SU-DHL-6 (cell line): ENCODE measurements at regions not wholly inside any gene's neighbourhood (a gene's known extent, or its start where the extent isn't known, plus 50 kb on each side); places are given as distances from the start of the nearest gene placed in this dataset.

Source experiments
- H2AFZ ChIP-seq: fragments of 200-600 bp; sonication (generic); 2 replicates; pipeline ENCODE4 v1.6.1; 2014; ENCODE audit warnings: low read depth, mild to moderate bottlenecking, moderate library complexity, mixed read lengths, antibody characterized with exemption, low read length; ENCODE audit not compliant: severe bottlenecking
- H3F3A ChIP-seq: fragments of 200-600 bp; shearing (Covaris generic); 2 replicates; pipeline ENCODE4 v1.6.0; 2016; ENCODE audit warnings: antibody characterized with exemption, mild to moderate bottlenecking; ENCODE audit not compliant: insufficient read depth
- H3K27ac ChIP-seq: fragments of 200-600 bp; sonication (generic); 2 replicates; pipeline ENCODE4 v1.5.1; 2016; ENCODE audit warnings: low read depth, mild to moderate bottlenecking, low read length, moderate library complexity, mixed read lengths
- H3K27me3 ChIP-seq: fragments of 200-600 bp; sonication (generic), shearing (Covaris generic); 2 replicates; pipeline ENCODE4 v1.6.0; 2014; ENCODE audit warnings: mild to moderate bottlenecking, low read length
- H3K36me3 ChIP-seq: fragments of 200-600 bp; sonication (generic); 2 replicates; pipeline ENCODE4 v1.6.1; 2014; ENCODE audit warnings: mild to moderate bottlenecking, low read length, mixed read lengths
- H3K4me2 ChIP-seq: fragments of 300-600, 200-600 bp; shearing (Covaris generic), sonication (generic); 2 replicates; pipeline ENCODE4 v1.6.0; 2014; ENCODE audit warnings: low read length, low read depth, mild to moderate bottlenecking; ENCODE audit not compliant: poor library complexity, severe bottlenecking
- H3K4me3 ChIP-seq: fragments of 200-600 bp; sonication (generic); 2 replicates; pipeline ENCODE4 v1.5.1; 2014; ENCODE audit warnings: antibody characterized with exemption, low read length, mild to moderate bottlenecking, mixed read lengths; ENCODE audit not compliant: insufficient read depth, poor library complexity, severe bottlenecking
- H3K79me2 ChIP-seq: fragments of 200-600 bp; sonication (generic); 2 replicates; pipeline ENCODE4 v1.6.1; 2014; ENCODE audit warnings: mild to moderate bottlenecking, low read length, moderate library complexity; ENCODE audit not compliant: insufficient read depth
- H3K9ac ChIP-seq: fragments of 200-600 bp; sonication (generic); 2 replicates; pipeline ENCODE4 v1.7.0; 2014; ENCODE audit warnings: mild to moderate bottlenecking, low read length
- H3K9me2 ChIP-seq: fragments of 200-600 bp; sonication (generic); replicated peaks from 2 replicates; pipeline ENCODE4 v1.6.1; 2014; ENCODE audit warnings: low read length; ENCODE audit not compliant: insufficient read depth
- H3K9me3 ChIP-seq: fragments of 200-600 bp; sonication (generic); 2 replicates; pipeline ENCODE4 v1.6.1; 2014; ENCODE audit warnings: low read length, mixed read lengths; ENCODE audit not compliant: insufficient read depth
- H4K20me1 ChIP-seq: fragments of 200-600 bp; sonication (generic); 2 replicates; pipeline ENCODE4 v1.6.1; 2014; ENCODE audit warnings: low read depth, mild to moderate bottlenecking, antibody characterized with exemption, low read length, moderate library complexity, mixed read lengths
- EZH2phosphoT487 ChIP-seq: fragments of 200-600 bp; sonication (generic), shearing (Covaris generic); conservative IDR thresholded peaks from 2 replicates; pipeline ENCODE4 v1.6.1; 2018; ENCODE audit warnings: mild to moderate bottlenecking, antibody characterized with exemption, low read length, moderate library complexity, mixed read lengths
- TF ChIP-seq, protein P1 (sequence below): fragments of 200-600 bp; sonication (generic); IDR thresholded peaks from one replicate; pipeline ENCODE4 v1.5.1; 2017; ENCODE audit warnings: antibody characterized with exemption, mild to moderate bottlenecking, low read length, moderate library complexity; ENCODE audit not compliant: insufficient read depth, poor library complexity, severe bottlenecking

DNA sequence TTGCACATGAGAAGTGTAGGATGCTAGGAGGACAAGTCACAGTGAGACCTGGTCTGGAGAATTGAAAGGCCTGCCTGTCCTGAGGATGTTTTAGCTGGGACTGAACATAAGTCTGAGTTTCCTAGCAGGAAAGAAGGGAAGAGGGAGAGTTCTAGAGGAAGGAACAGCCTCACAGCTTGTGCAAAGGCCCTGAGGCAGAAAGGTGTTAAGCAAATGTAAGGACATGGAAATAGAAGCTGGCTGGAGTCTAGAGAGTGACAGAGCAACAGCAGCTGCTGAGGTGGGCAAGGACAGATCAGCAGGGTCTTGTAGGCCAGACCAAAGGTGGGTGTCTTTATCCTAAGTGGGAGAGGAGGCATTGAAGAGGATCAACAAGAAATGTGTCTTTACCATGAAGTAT is 210.9 kb upstream of the E2F8 start:
- Histone ChIP-seq H3K36me3 (no peaks in the 10 kb centered on the region), H2AFZ (no peak overlapping the region), H3F3A (no peaks in the 10 kb centered on the region), H4K20me1 (no peaks in the 10 kb centered on the region), H3K9me2 (no peaks in the 10 kb centered on the region), H3K79me2 (no peaks in the 10 kb centered on the region), H3K9ac (no peak overlapping the region), H3K4me2 (no peak overlapping the region), H3K27ac (no peak overlapping the region), H3K4me3 (no peak overlapping the region), H3K27me3 (no peaks in the 10 kb centered on the region), H3K9me3 (no peaks in the 10 kb centered on the region)
- TF ChIP-seq, protein P1, sequence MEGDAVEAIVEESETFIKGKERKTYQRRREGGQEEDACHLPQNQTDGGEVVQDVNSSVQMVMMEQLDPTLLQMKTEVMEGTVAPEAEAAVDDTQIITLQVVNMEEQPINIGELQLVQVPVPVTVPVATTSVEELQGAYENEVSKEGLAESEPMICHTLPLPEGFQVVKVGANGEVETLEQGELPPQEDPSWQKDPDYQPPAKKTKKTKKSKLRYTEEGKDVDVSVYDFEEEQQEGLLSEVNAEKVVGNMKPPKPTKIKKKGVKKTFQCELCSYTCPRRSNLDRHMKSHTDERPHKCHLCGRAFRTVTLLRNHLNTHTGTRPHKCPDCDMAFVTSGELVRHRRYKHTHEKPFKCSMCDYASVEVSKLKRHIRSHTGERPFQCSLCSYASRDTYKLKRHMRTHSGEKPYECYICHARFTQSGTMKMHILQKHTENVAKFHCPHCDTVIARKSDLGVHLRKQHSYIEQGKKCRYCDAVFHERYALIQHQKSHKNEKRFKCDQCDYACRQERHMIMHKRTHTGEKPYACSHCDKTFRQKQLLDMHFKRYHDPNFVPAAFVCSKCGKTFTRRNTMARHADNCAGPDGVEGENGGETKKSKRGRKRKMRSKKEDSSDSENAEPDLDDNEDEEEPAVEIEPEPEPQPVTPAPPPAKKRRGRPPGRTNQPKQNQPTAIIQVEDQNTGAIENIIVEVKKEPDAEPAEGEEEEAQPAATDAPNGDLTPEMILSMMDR = no peak
- TF ChIP-seq EZH2phosphoT487 = no peak

DNA sequence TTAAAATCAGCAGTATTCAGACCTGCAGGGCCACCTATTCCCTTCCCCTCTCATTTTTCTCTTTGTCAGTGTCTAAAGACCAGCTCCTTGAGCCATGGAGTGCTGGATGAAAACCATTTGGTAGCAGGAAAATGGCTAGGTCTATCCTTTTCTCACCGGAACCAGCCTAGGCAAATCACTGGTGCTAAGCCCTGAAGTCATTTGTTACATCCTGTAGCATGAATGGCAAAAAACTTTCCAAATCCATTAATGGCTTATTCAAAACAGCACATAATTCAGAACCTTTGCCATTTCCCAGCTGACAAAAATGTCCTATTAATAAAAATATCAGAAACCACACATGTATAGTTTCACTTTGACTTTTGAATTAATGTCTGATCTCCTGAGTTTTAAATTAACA is 209.5 kb upstream of the E2F8 start:
- H2AFZ ChIP-seq = no peak overlapping the region

DNA sequence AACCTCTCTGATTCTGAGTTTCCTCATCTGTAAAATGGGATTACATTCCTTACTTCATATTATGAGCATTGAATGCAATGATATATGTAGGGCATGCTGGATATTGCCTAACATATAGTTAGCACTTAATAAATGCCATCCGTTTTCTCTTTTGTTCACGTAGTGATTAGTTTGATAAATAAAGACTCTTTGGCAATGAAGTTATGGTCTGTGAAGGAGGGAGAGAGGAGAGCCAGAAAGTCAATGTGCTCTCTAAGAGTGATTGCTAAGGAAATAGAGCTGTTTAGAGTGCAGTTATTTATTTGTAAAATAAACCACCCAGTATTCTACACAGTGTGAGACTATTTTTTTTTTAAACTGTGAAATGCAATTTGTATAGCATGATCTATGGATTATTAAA is 207.9 kb upstream of the E2F8 start:
- Histone ChIP-seq H3K9me2 (no peaks in the 10 kb centered on the region), H4K20me1 (no peaks in the 10 kb centered on the region), H3K27me3 (no peaks in the 10 kb centered on the region), H3K9ac (no peak overlapping the region), H3F3A (no peaks in the 10 kb centered on the region), H3K4me3 (no peak overlapping the region), H3K79me2 (no peaks in the 10 kb centered on the region), H3K9me3 (no peaks in the 10 kb centered on the region), H3K27ac (no peak overlapping the region), H2AFZ (no peak overlapping the region), H3K4me2 (no peak overlapping the region), H3K36me3 (no peaks in the 10 kb centered on the region)
- TF ChIP-seq, protein P1 = no peak
- no peak for TF ChIP-seq EZH2phosphoT487

More for the DNA sequence above, 209.5 kb upstream of the E2F8 start:
- H3K9me2 ChIP-seq = no peaks in the 10 kb centered on the region
- no peak overlapping the region for H3K4me2 ChIP-seq
- H3K36me3 ChIP-seq = no peaks in the 10 kb centered on the region
- no peaks in the 10 kb centered on the region for H3F3A ChIP-seq
- no peaks in the 10 kb centered on the region for H3K9me3 ChIP-seq
- H3K4me3 ChIP-seq = no peak overlapping the region
- no peaks in the 10 kb centered on the region for H4K20me1 ChIP-seq
- H3K9ac ChIP-seq = no peak overlapping the region
- H3K27me3 ChIP-seq = no peaks in the 10 kb centered on the region
- H3K79me2 ChIP-seq = no peaks in the 10 kb centered on the region
- no peak overlapping the region for H3K27ac ChIP-seq
- no peak for TF ChIP-seq EZH2phosphoT487
- TF ChIP-seq, protein P1 = no peak

DNA sequence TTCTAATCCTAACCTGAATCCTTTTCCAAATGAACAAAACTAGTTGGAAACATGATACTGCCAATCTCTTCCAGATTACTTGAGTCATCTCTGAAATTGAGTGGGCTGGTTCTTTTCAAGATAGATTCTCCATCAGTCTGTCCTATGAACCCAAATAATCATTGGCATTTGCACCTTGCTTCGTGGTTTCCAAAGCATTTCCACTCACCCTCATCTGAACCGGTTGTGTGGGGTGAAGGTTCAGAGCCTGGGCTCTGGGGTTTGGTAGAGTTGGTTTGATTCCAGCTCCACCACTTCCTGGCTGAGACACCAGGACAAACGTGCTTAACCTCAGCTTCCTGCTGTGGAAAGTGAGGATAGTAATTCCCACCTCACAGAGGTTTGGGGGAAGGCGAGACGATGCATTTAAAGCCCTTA is 206.4 kb upstream of the E2F8 start:
- no peak overlapping the region for H2AFZ ChIP-seq
- no peak overlapping the region for H3K4me2 ChIP-seq
- H3K9me2 ChIP-seq = no peaks in the 10 kb centered on the region
- no peaks in the 10 kb centered on the region for H3K27me3 ChIP-seq
- no peak overlapping the region for H3K4me3 ChIP-seq
- H3F3A ChIP-seq = no peaks in the 10 kb centered on the region
- no peaks in the 10 kb centered on the region for H3K36me3 ChIP-seq
- no peaks in the 10 kb centered on the region for H3K79me2 ChIP-seq
- no peak for TF ChIP-seq EZH2phosphoT487
- TF ChIP-seq, protein P1 = no peak
- no peaks in the 10 kb centered on the region for H3K9me3 ChIP-seq
- H4K20me1 ChIP-seq = no peaks in the 10 kb centered on the region
- H3K27ac ChIP-seq = no peak overlapping the region
- H3K9ac ChIP-seq = no peak overlapping the region
